ENCODE measurements at regions not wholly inside any gene's neighbourhood (a gene's known extent, or its start where the extent isn't known, plus 50 kb on each side); places are given as distances from the start of the nearest gene placed in this dataset.

DNA sequence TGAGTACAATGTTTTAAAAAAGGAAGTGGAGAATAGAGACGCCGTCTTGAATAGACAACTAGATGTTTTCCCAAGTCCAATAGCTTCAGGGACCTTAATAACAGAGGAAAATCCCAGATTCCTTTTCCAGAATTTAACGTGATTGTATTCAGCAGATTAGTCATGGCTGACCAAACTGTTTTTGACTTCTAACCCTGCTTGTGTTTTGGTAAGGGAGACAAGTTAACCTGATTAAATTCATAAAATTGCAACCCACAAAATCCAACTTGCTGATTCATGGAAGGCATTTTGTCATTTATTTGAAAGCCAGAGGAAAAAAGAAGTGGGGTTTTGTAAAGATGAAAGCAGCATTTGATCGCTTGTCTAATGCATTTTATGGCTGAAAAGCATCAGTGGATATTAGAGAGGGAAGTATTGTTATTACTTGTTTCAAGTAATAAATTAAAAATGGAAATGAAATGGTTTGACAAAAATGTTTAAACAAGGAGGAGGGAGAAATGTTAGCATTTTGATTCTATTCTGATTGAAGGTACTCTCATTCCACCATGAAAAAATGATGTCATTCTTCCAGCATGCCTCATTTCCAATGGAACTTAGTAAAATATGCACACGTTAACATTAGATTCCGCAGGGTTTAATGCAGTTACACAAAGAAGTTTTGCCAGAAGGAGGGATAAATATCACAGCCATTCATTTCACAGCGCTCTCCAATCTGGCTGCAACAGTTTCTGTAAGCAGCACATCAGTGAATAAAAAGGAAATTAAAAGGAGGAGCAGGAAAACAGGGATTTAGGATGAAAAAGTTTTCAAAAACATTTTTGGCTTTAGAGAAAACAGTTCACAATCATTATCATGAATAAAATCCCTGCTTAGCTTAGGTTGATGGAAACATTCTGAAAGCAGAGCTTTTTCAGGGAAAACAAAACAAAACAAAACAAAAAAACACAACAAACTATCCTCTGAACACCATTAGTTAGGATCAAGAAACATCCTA, 314.7 kb downstream of the PRR16 start:
- TF ChIP-seq, protein P1, sequence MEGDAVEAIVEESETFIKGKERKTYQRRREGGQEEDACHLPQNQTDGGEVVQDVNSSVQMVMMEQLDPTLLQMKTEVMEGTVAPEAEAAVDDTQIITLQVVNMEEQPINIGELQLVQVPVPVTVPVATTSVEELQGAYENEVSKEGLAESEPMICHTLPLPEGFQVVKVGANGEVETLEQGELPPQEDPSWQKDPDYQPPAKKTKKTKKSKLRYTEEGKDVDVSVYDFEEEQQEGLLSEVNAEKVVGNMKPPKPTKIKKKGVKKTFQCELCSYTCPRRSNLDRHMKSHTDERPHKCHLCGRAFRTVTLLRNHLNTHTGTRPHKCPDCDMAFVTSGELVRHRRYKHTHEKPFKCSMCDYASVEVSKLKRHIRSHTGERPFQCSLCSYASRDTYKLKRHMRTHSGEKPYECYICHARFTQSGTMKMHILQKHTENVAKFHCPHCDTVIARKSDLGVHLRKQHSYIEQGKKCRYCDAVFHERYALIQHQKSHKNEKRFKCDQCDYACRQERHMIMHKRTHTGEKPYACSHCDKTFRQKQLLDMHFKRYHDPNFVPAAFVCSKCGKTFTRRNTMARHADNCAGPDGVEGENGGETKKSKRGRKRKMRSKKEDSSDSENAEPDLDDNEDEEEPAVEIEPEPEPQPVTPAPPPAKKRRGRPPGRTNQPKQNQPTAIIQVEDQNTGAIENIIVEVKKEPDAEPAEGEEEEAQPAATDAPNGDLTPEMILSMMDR (IDR thresholded peaks at IDR 0.05; ENCODE audit: insufficient read depth, low read length, poor library complexity, severe bottlenecking): no peak
- TF ChIP-seq EZH2phosphoT487 (conservative IDR thresholded peaks at IDR 0.05; ENCODE audit: low read length): no peak

Data from SU-DHL-6 (cell line).